ENCODE measurements at regions not wholly inside any gene's neighbourhood (a gene's known extent, or its start where the extent isn't known, plus 50 kb on each side); places are given as distances from the start of the nearest gene placed in this dataset.
"Not testable (repeated sequence)": the region's sequence is repeated elsewhere in the genome, so short reads cannot be mapped to it uniquely, and the experiment has no call there.

- 77 to 86% methylated on average over 4 of the region's 4 CpGs for WGBS, 2 donors
- Histone ChIP-seq H3K27ac (no peak overlapping the region), H3K9me3 (no peaks in the 10 kb centered on the region), H3K4me3 (no peak overlapping the region), H3K4me1 (no peaks in the 10 kb centered on the region), H3K27me3 (no peaks in the 10 kb centered on the region), H3K36me3 (no peaks in the 10 kb centered on the region)
- intact Hi-C loops (cut with DNase I): no loop called here
- no peak for DNase-seq
- TF ChIP-seq CTCF (IDR thresholded peaks at IDR 0.05) (no peak), POLR2A (IDR thresholded peaks at IDR 0.05) (no peak), POLR2AphosphoS5 (IDR thresholded peaks at IDR 0.05) (no peak), EP300 (IDR thresholded peaks at IDR 0.05) (no peak)
These were observed 235.1 kb downstream of the USP46 start for GRCh38 chr4:52423967-52424366.

GRCh38 chr4:52425751-52426326 lies 233.3 kb downstream of the USP46 start:
- no peaks in the 10 kb centered on the region for H3K36me3 ChIP-seq
- no peaks in the 10 kb centered on the region for H3K4me1 ChIP-seq
- H3K27me3 ChIP-seq: no peaks in the 10 kb centered on the region
- intact Hi-C loops (cut with DNase I): no loop called here
- H3K9me3 ChIP-seq: no peaks in the 10 kb centered on the region
- H3K4me3 ChIP-seq: no peak overlapping the region
- no peak for DNase-seq
- TF ChIP-seq CTCF (IDR thresholded peaks at IDR 0.05) (no peak), POLR2AphosphoS5 (IDR thresholded peaks at IDR 0.05) (no peak), POLR2A (IDR thresholded peaks at IDR 0.05) (no peak), EP300 (IDR thresholded peaks at IDR 0.05) (no peak)
- WGBS, 2 donors: 67 to 77% methylated on average over 3 of the region's 3 CpGs
- no peak overlapping the region for H3K27ac ChIP-seq

- Histone ChIP-seq H3K36me3 (no peaks in the 10 kb centered on the region), H3K4me1 (no peaks in the 10 kb centered on the region), H3K27ac (no peak overlapping the region), H3K4me3 (no peak overlapping the region), H3K9me3 (no peaks in the 10 kb centered on the region), H3K27me3 (no peaks in the 10 kb centered on the region)
- intact Hi-C loops (cut with DNase I): no loop called here
- no peak for TF ChIP-seq POLR2A (IDR thresholded peaks at IDR 0.05)
- no peak for TF ChIP-seq POLR2AphosphoS5 (IDR thresholded peaks at IDR 0.05)
- TF ChIP-seq CTCF (IDR thresholded peaks at IDR 0.05): no peak
- TF ChIP-seq EP300 (IDR thresholded peaks at IDR 0.05): no peak
- DNase-seq: no peak
These were observed 227.7 kb downstream of the USP46 start for GRCh38 chr4:52431410-52431809.

GRCh38 chr4:52431869-52432268 lies 227.2 kb downstream of the USP46 start:
- Histone ChIP-seq H3K9me3 (no peaks in the 10 kb centered on the region), H3K27ac (no peak overlapping the region), H3K36me3 (no peaks in the 10 kb centered on the region), H3K27me3 (no peaks in the 10 kb centered on the region), H3K4me3 (no peak overlapping the region), H3K4me1 (no peaks in the 10 kb centered on the region)
- DNase-seq: no peak
- 66 to 77% methylated on average over 4 of the region's 4 CpGs for WGBS, 2 donors
- no peak for TF ChIP-seq EP300 (IDR thresholded peaks at IDR 0.05)
- no peak for TF ChIP-seq POLR2AphosphoS5 (IDR thresholded peaks at IDR 0.05)
- intact Hi-C loops (cut with DNase I): no loop called here

- WGBS, 2 donors: no CpG with 5 or more reads among the region's 1 CpG
- H3K27me3 ChIP-seq; intact Hi-C loops (cut with DNase I); DNase-seq; H3K4me1 ChIP-seq; H3K4me3 ChIP-seq; H3K36me3 ChIP-seq; H3K27ac ChIP-seq; H3K9me3 ChIP-seq: not testable (repeated sequence)
These were observed 216.6 kb downstream of the USP46 start for GRCh38 chr4:52442524-52442923.

GRCh38 chr4:52472444-52472843 lies 186.7 kb downstream of the USP46 start:
- TF ChIP-seq EP300 (IDR thresholded peaks at IDR 0.05): no peak
- no peak for TF ChIP-seq CTCF (IDR thresholded peaks at IDR 0.05)
- TF ChIP-seq POLR2A (IDR thresholded peaks at IDR 0.05): no peak
- no peak for TF ChIP-seq POLR2AphosphoS5 (IDR thresholded peaks at IDR 0.05)
- H3K27ac ChIP-seq: no peak overlapping the region
- no peaks in the 10 kb centered on the region for H3K27me3 ChIP-seq
- WGBS, 2 donors: 82 to 91% methylated on average over 1 of the region's 1 CpG
- H3K9me3 ChIP-seq: no peaks in the 10 kb centered on the region
- H3K4me3 ChIP-seq: no peak overlapping the region
- peaks cover 0 to 6% (median 0%) of the 10 kb centered on the region in 4 donors for H3K4me1 ChIP-seq
- intact Hi-C loops (cut with DNase I): no loop called here
- H3K36me3 ChIP-seq: no peaks in the 10 kb centered on the region
- DNase-seq: no peak
